ENCODE measurements at regions not wholly inside any gene's neighbourhood (a gene's known extent, or its start where the extent isn't known, plus 50 kb on each side); places are given as distances from the start of the nearest gene placed in this dataset.

GRCh38 chr1:219665089-219665488 is 52.2 kb upstream of the ZC3H11B start:
- TF ChIP-seq, protein P1, sequence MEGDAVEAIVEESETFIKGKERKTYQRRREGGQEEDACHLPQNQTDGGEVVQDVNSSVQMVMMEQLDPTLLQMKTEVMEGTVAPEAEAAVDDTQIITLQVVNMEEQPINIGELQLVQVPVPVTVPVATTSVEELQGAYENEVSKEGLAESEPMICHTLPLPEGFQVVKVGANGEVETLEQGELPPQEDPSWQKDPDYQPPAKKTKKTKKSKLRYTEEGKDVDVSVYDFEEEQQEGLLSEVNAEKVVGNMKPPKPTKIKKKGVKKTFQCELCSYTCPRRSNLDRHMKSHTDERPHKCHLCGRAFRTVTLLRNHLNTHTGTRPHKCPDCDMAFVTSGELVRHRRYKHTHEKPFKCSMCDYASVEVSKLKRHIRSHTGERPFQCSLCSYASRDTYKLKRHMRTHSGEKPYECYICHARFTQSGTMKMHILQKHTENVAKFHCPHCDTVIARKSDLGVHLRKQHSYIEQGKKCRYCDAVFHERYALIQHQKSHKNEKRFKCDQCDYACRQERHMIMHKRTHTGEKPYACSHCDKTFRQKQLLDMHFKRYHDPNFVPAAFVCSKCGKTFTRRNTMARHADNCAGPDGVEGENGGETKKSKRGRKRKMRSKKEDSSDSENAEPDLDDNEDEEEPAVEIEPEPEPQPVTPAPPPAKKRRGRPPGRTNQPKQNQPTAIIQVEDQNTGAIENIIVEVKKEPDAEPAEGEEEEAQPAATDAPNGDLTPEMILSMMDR (IDR thresholded peaks at IDR 0.05 in 4 of 5, conservative IDR thresholded peaks at IDR 0.05 in 1 of 5) = no peak
- no peak for TF ChIP-seq POLR2A (IDR thresholded peaks at IDR 0.05)
